GM23338 (cell line): ENCODE measurements at regions not wholly inside any gene's neighbourhood (a gene's known extent, or its start where the extent isn't known, plus 50 kb on each side); places are given as distances from the start of the nearest gene placed in this dataset.

Experiments
- ATAC-seq: fragments of 200-7000 bp; cut with Tn5 transposase; 3 replicates; pipeline ENCODE4 v1.9.1; 2020
- DNase-seq: peaks from one replicate; pipeline ENCODE4 v3.0.0-alpha.2; 2015; ENCODE audit warnings: low spot score
- H2AFZ ChIP-seq: fragments of 200-600 bp; sonication (generic); 2 replicates; pipeline ENCODE4 v1.8.0; 2016; ENCODE audit warnings: antibody characterized with exemption, mild to moderate bottlenecking, moderate library complexity
- H3F3A ChIP-seq: fragments of 200-600 bp; sonication (generic); replicated peaks from 2 replicates; pipeline ENCODE4 v1.8.0; 2017; ENCODE audit warnings: antibody characterized with exemption, mixed run types, low read depth
- H3K27ac ChIP-seq: fragments of 200-600 bp; sonication (generic); 2 replicates; pipeline ENCODE4 v1.6.1; 2016; ENCODE audit warnings: low read depth
- H3K27me3 ChIP-seq: fragments of 200-600 bp; sonication (generic); 2 replicates; pipeline ENCODE4 v1.8.0; 2016; ENCODE audit warnings: mild to moderate bottlenecking, mixed run types, moderate library complexity; ENCODE audit not compliant: insufficient read depth
- H3K36me3 ChIP-seq: fragments of 200-600 bp; sonication (generic); 2 replicates; pipeline ENCODE4 v1.8.0; 2016; ENCODE audit warnings: mild to moderate bottlenecking; ENCODE audit not compliant: insufficient read depth
- H3K4me1 ChIP-seq: fragments of 200-600 bp; sonication (generic); 2 replicates; pipeline ENCODE4 v1.8.0; 2016; ENCODE audit warnings: mild to moderate bottlenecking, moderate library complexity; ENCODE audit not compliant: insufficient read depth
- H3K4me2 ChIP-seq: fragments of 200-600 bp; sonication (generic); 2 replicates; pipeline ENCODE4 v1.7.1; 2017; ENCODE audit warnings: mixed run types
- H3K4me3 ChIP-seq: fragments of 200-600 bp; sonication (generic); 2 replicates; pipeline ENCODE4 v1.6.1; 2016; ENCODE audit warnings: mixed run types
- H3K79me2 ChIP-seq: fragments of 200-600 bp; sonication (generic); replicated peaks from 2 replicates; pipeline ENCODE4 v1.8.0; 2017; ENCODE audit warnings: mild to moderate bottlenecking; ENCODE audit not compliant: insufficient read depth
- H3K9me2 ChIP-seq: fragments of 200-600 bp; sonication (generic); 2 replicates; pipeline ENCODE4 v1.8.0; 2017; ENCODE audit not compliant: insufficient read depth
- H4K20me1 ChIP-seq: fragments of 200-600 bp; sonication (generic); replicated peaks from 2 replicates; pipeline ENCODE4 v1.8.0; 2017; ENCODE audit warnings: mild to moderate bottlenecking; ENCODE audit not compliant: insufficient read depth
- H3K27ac Mint-ChIP-seq: 2 replicates; pipeline ENCODE4 v1.8.0; 2020; ENCODE audit warnings: inconsistent platforms, mild to moderate bottlenecking, moderate library complexity, mixed read lengths
- H3K27me3 Mint-ChIP-seq: 3 replicates; pipeline ENCODE4 v1.8.0; 2022; ENCODE audit warnings: low read depth, mild to moderate bottlenecking, moderate library complexity, mixed read lengths, inconsistent platforms; ENCODE audit not compliant: insufficient read depth, poor library complexity
- H3K36me3 Mint-ChIP-seq: 3 replicates; pipeline ENCODE4 v1.8.0; 2021; ENCODE audit warnings: low read depth, mild to moderate bottlenecking, inconsistent platforms, moderate library complexity, mixed read lengths
- H3K4me1 Mint-ChIP-seq: 3 replicates; pipeline ENCODE4 v1.8.0; 2020; ENCODE audit warnings: mild to moderate bottlenecking, inconsistent platforms, mixed read lengths
- H3K4me3 Mint-ChIP-seq: 3 replicates; pipeline ENCODE4 v1.8.0; 2021; ENCODE audit warnings: moderate library complexity, mild to moderate bottlenecking, inconsistent platforms, mixed read lengths
- H3K9me3 Mint-ChIP-seq: 3 replicates; pipeline ENCODE4 v1.8.0; 2020; ENCODE audit warnings: moderate library complexity, mild to moderate bottlenecking, inconsistent platforms, mixed read lengths
- ETS1 ChIP-seq: IDR thresholded peaks from 2 replicates; pipeline ENCODE4 v1.6.1; 2016; ENCODE audit warnings: antibody characterized with exemption
- NANOG ChIP-seq: IDR thresholded peaks from 2 replicates; pipeline ENCODE4 v1.6.1; 2016; ENCODE audit warnings: antibody characterized with exemption, borderline replicate concordance
- REST ChIP-seq: IDR thresholded peaks from one replicate; pipeline ENCODE4 v1.6.1; 2018; ENCODE audit warnings: antibody characterized with exemption; ENCODE audit not compliant: unreplicated experiment
- ZNF114 ChIP-seq: fragments of 250-450 bp; sonication (Bioruptor Pico); IDR thresholded peaks from 2 replicates; pipeline ENCODE4 v1.5.0; 2020; ENCODE audit warnings: mild to moderate bottlenecking, moderate library complexity
- ZNF331 ChIP-seq: fragments of 250-450 bp; sonication (Bioruptor Pico); IDR thresholded peaks from 2 replicates; pipeline ENCODE4 v1.5.0; 2020; ENCODE audit warnings: low read depth, mild to moderate bottlenecking, moderate library complexity
- ZNF462 ChIP-seq: fragments of 250-450 bp; sonication (Bioruptor Pico); IDR thresholded peaks from 2 replicates; pipeline ENCODE4 v1.5.0; 2020; ENCODE audit warnings: mild to moderate bottlenecking, moderate library complexity

DNA sequence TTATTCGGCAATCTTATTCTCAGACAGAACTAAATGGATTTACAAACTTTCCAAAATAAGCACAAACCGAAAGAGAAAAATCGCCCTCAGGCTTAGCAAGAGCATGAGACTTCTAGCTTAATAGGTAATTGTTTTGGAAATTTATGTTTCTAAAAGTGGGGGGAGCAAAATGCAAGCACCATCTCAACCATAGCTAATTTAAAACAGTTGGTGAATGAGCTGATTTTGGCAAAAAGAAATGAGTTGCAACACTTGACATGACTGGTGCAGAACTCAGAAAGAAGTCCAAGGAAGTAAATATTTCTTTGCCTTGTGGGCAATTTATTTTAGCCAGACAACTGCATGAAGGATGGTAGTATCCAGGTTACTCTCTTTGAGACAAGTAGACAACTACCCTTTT is 71.5 kb upstream of the PTGFR start (continued):
- TF ChIP-seq ZNF462 (CRISPR knock-in tag) = no peak
- TF ChIP-seq NANOG = no peak

- H3K9me2 ChIP-seq = 0 out of 2 replicates have a peak, but pooled peaks cover 3% of the 10 kb centered on the region
- H4K20me1 ChIP-seq = no peaks in the 10 kb centered on the region
- H3K27ac Mint-ChIP-seq = no peak overlapping the region
- H3K4me1 Mint-ChIP-seq = peaks cover 10% of the 10 kb centered on the region; the same call in 2 of the 3 replicates
- no peak for TF ChIP-seq ZNF114 (CRISPR knock-in tag)
- TF ChIP-seq ETS1 = no peak
- TF ChIP-seq REST = no peak
- no peak for TF ChIP-seq ZNF331
- H3K4me2 ChIP-seq = no peak overlapping the region
- ATAC-seq (no peak), DNase-seq (no peak)
- no peaks in the 10 kb centered on the region for H3K79me2 ChIP-seq
- H3K4me1 ChIP-seq = peaks cover 9% of the 10 kb centered on the region; the same call in 1 of the 2 replicates
- H2AFZ ChIP-seq = no peak overlapping the region
- H3K9me3 Mint-ChIP-seq = no peaks in the 10 kb centered on the region
- H3K27ac ChIP-seq = no peak overlapping the region
- no peak overlapping the region for H3K4me3 Mint-ChIP-seq
- H3K27me3 ChIP-seq = no peaks in the 10 kb centered on the region
- H3K4me3 ChIP-seq = no peak overlapping the region
- H3F3A ChIP-seq = no peaks in the 10 kb centered on the region
- H3K36me3 Mint-ChIP-seq = no peaks in the 10 kb centered on the region
- peaks cover 2% of the 10 kb centered on the region for H3K27me3 Mint-ChIP-seq
- H3K36me3 ChIP-seq = no peaks in the 10 kb centered on the region
These were observed 70.6 kb upstream of the PTGFR start for GRCh38 chr1:78420181-78420580.
